ENCODE measurements at regions not wholly inside any gene's neighbourhood (a gene's known extent, or its start where the extent isn't known, plus 50 kb on each side); places are given as distances from the start of the nearest gene placed in this dataset.

- no peak for DNase-seq
Measured at GRCh38 chr6:63371104-63371715, 51.4 kb upstream of the LGSN start.

GRCh38 chr6:63372951-63373533, 53.3 kb upstream of the LGSN start:
- DNase-seq: no peak

GRCh38 chr6:63389191-63389844, 69.5 kb upstream of the LGSN start:
- no peak for DNase-seq

GRCh38 chr6:63391203-63391970, 71.6 kb upstream of the LGSN start:
- no peak for DNase-seq

GRCh38 chr6:63392092-63392724, 72.4 kb upstream of the LGSN start:
- no peak for DNase-seq

- DNase-seq: no peak
Measured at GRCh38 chr6:63394656-63395308, 75.0 kb upstream of the LGSN start.

GRCh38 chr6:63395381-63395780, 75.6 kb upstream of the LGSN start:
- no peak for DNase-seq

- no peak for DNase-seq
Measured at GRCh38 chr6:63403725-63404124, 83.9 kb upstream of the LGSN start.

GRCh38 chr6:63410435-63411426, 90.9 kb upstream of the LGSN start:
- no peak for DNase-seq

GRCh38 chr6:63415286-63415685, 95.5 kb upstream of the LGSN start:
- DNase-seq: no peak

- DNase-seq: peak; percentile 3
Measured at GRCh38 chr6:63418741-63419140, 99.0 kb upstream of the LGSN start.

- no peak for DNase-seq
Measured at GRCh38 chr6:63424636-63425035, 104.9 kb upstream of the LGSN start.

- DNase-seq: no peak
Measured at GRCh38 chr6:63425493-63425892, 105.7 kb upstream of the LGSN start.

GRCh38 chr6:63426844-63427243, 107.1 kb upstream of the LGSN start:
- no peak for DNase-seq

- no peak for DNase-seq
Measured at GRCh38 chr6:63427951-63428350, 108.2 kb upstream of the LGSN start.

- DNase-seq: no peak
Measured at GRCh38 chr6:63430985-63431519, 111.3 kb upstream of the LGSN start.

- DNase-seq: no peak
Measured at GRCh38 chr6:63434943-63435342, 115.2 kb upstream of the LGSN start.

- DNase-seq: no peak
Measured at GRCh38 chr6:63436356-63436755, 116.6 kb upstream of the LGSN start.

- DNase-seq: no peak
Measured at GRCh38 chr6:63437058-63437457, 117.3 kb upstream of the LGSN start.

GRCh38 chr6:63440057-63440456, 120.3 kb upstream of the LGSN start:
- no peak for DNase-seq

- no peak for DNase-seq
Measured at GRCh38 chr6:63440594-63440993, 120.8 kb upstream of the LGSN start.

Data from hematopoietic multipotent progenitor cell treated with erythropoietin and hydrocortisone succinate and interleukin-3 and kit ligand, for 6 days (in vitro differentiated cells).